Keratinocyte (primary cell): ENCODE measurements at regions not wholly inside any gene's neighbourhood (a gene's known extent, or its start where the extent isn't known, plus 50 kb on each side); places are given as distances from the start of the nearest gene placed in this dataset.

Experiments used
- DNase-seq: peaks from one replicate; pipeline ENCODE4 v3.0.0-alpha.2; 2011; ENCODE audit warnings: low read depth, missing footprints, low spot score
- FAIRE-seq: peaks from 2 replicates; lab custom pipeline; 2011; peaks lifted over from hg19 to GRCh38; lab: Jason Lieb, UNC
- H2AFZ ChIP-seq: 2 replicates; pipeline ENCODE4 v1.6.0; 2012; ENCODE audit warnings: low read length, control low read depth, inconsistent platforms; ENCODE audit not compliant: control insufficient read depth
- H3K27ac ChIP-seq: 2 replicates; pipeline ENCODE4 v1.5.1; 2011; ENCODE audit warnings: low read length; ENCODE audit not compliant: control insufficient read depth, insufficient read depth
- H3K27me3 ChIP-seq: 3 replicates; pipeline ENCODE4 v1.6.0; 2011; ENCODE audit warnings: low read length; ENCODE audit not compliant: control insufficient read depth, insufficient read depth; ENCODE audit errors: extremely low read depth
- H3K36me3 ChIP-seq, 2 experiments: 2 replicates in 1 of 2; 3 replicates in 1 of 2; pipeline ENCODE4 v1.5.1; 2011; ENCODE audit warnings: low read length in 2 of 2, mild to moderate bottlenecking in 1 of 2; ENCODE audit not compliant: control insufficient read depth in 2 of 2, insufficient read depth in 2 of 2; ENCODE audit errors: extremely low read depth in 1 of 2
- H3K4me1 ChIP-seq: 3 replicates; pipeline ENCODE4 v1.5.1; 2011; ENCODE audit warnings: low read length; ENCODE audit not compliant: control insufficient read depth, insufficient read depth; ENCODE audit errors: extremely low read depth
- H3K4me2 ChIP-seq: 3 replicates; pipeline ENCODE4 v1.6.0; 2011; ENCODE audit warnings: low read depth, low read length; ENCODE audit not compliant: control insufficient read depth, insufficient read depth; ENCODE audit errors: extremely low read depth
- H3K4me3 ChIP-seq, 3 experiments: fragments of 200-600 bp in 1 of 3; sonication (generic) in 1 of 3; 2 replicates in 2 of 3; 3 replicates in 1 of 3; pipeline ENCODE4 v1.5.1; 2011 to 2016; ENCODE audit warnings: low read length in 3 of 3, mild to moderate bottlenecking in 3 of 3, control low read depth in 2 of 3, inconsistent platforms in 1 of 3, low read depth in 1 of 3, mixed read lengths in 1 of 3, mixed run types in 1 of 3, moderate library complexity in 1 of 3; ENCODE audit not compliant: control insufficient read depth in 2 of 3, insufficient read depth in 2 of 3; ENCODE audit errors: extremely low read depth in 1 of 3
- H3K79me2 ChIP-seq: 2 replicates; pipeline ENCODE4 v1.6.0; 2012; ENCODE audit warnings: low read length; ENCODE audit not compliant: control insufficient read depth, insufficient read depth
- H3K9ac ChIP-seq: 3 replicates; pipeline ENCODE4 v1.6.0; 2011; ENCODE audit warnings: low read length; ENCODE audit not compliant: control insufficient read depth, insufficient read depth; ENCODE audit errors: extremely low read depth
- H3K9me1 ChIP-seq: 3 replicates; pipeline ENCODE4 v1.6.0; 2011; ENCODE audit warnings: low read length; ENCODE audit not compliant: control insufficient read depth, insufficient read depth; ENCODE audit errors: extremely low read depth
- H3K9me3 ChIP-seq: 2 replicates; pipeline ENCODE4 v1.5.1; 2012; ENCODE audit warnings: low read depth, low read length; ENCODE audit not compliant: control insufficient read depth
- H4K20me1 ChIP-seq: 3 replicates; pipeline ENCODE4 v1.6.0; 2011; ENCODE audit warnings: low read length; ENCODE audit not compliant: control insufficient read depth, insufficient read depth; ENCODE audit errors: extremely low read depth
- CTCF ChIP-seq, 3 experiments: IDR thresholded peaks in 1 of 3; conservative IDR thresholded peaks in 1 of 3; optimal IDR thresholded peaks in 1 of 3; 2 replicates in 2 of 3; 3 replicates in 1 of 3; pipeline versions ENCODE3 to v1.5.1; 2011; ENCODE audit warnings: low read length in 3 of 3, mild to moderate bottlenecking in 3 of 3, moderate library complexity in 2 of 3, control low read depth in 1 of 3, inconsistent platforms in 1 of 3; ENCODE audit not compliant: insufficient read depth in 2 of 3; ENCODE audit errors: extremely low read depth in 1 of 3
- EZH2 ChIP-seq: IDR thresholded peaks from one replicate; pipeline ENCODE4 v1.6.1; 2012; ENCODE audit warnings: inconsistent platforms, mild to moderate bottlenecking, low read length, moderate library complexity
- dilution Hi-C: fragments of 300-500 bp; cut with MboI; formaldehyde crosslinking; loops from one replicate; pipeline ENCODE4 v1.7.0; 2020; ENCODE audit warnings: low sequenced_read_pairs; ENCODE audit not compliant: extremely low pct_ligation_motif_present

DNA sequence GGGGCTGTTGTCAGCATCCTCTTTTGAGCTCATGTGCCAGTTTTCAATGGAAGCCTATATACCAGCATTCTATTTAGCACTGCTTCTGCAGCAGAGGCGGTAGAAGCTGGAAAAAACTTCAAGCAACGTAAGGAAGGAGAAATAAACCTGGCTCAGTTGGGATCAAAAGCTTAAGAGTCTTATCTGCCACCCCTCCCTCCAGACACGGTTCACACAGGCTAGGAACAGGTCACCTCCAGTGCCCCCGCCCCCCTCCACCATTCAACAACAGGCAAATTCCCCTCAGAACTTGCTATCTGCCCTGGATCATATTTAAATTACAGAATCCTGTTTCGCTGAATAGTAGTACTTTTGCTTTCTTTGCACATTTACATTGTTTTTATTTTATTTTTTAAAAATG lies 384.8 kb upstream of the PKDCC start:
- no peak overlapping the region for H3K27ac ChIP-seq
- DNase-seq, result no peak
- no peaks in the 10 kb centered on the region for H3K79me2 ChIP-seq
- H3K9me3 ChIP-seq, result no peaks in the 10 kb centered on the region
- dilution Hi-C loops, result no loop called here
- H3K4me1 ChIP-seq, result no peaks in the 10 kb centered on the region
- no peaks in the 10 kb centered on the region for H3K9me1 ChIP-seq
- H3K9ac ChIP-seq, result no peak overlapping the region
- FAIRE-seq, result no peak
- H2AFZ ChIP-seq, result no peak overlapping the region
- no peak overlapping the region for H3K4me3 ChIP-seq
- TF ChIP-seq EZH2, result no peak
- TF ChIP-seq CTCF (optimal IDR thresholded peaks at IDR 0.05 in 1 of 3, IDR thresholded peaks at IDR 0.05 in 1 of 3, conservative IDR thresholded peaks at IDR 0.05 in 1 of 3; ENCODE audit: extremely low read depth in 1 of 3, insufficient read depth in 2 of 3, low read length in 3 of 3), result no peak
- no peaks in the 10 kb centered on the region for H4K20me1 ChIP-seq
- H3K4me2 ChIP-seq, result no peak overlapping the region
- H3K27me3 ChIP-seq, result no peaks in the 10 kb centered on the region
- H3K36me3 ChIP-seq, result no peaks in the 10 kb centered on the region

DNA sequence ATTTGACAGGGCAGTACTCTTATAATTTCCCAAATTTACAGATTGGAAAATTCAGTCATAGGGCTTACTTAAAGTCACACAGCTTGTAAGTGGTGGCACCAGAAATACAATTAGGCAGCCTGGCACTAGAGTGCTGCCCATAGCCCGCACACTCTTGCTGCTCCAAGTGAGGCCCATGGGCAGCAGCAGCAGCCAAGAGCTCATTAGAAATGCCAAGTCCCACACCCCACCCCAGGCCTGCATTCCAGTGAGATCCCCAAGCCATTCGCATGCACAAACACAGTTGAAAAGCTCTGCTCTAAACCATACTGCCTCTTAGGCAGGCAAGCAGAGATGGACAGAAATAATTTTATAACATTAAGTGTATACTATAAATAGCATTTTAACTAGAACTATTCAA lies 379.3 kb upstream of the PKDCC start:
- Histone ChIP-seq H3K4me3 (no peak overlapping the region), H3K9me3 (no peaks in the 10 kb centered on the region), H3K9ac (no peak overlapping the region), H3K36me3 (no peaks in the 10 kb centered on the region), H3K4me1 (no peaks in the 10 kb centered on the region), H4K20me1 (no peaks in the 10 kb centered on the region), H3K9me1 (no peaks in the 10 kb centered on the region), H3K4me2 (no peak overlapping the region), H2AFZ (no peak overlapping the region), H3K79me2 (no peaks in the 10 kb centered on the region), H3K27me3 (no peaks in the 10 kb centered on the region), H3K27ac (no peak overlapping the region)
- FAIRE-seq, result no peak
- TF ChIP-seq CTCF (optimal IDR thresholded peaks at IDR 0.05 in 1 of 3, IDR thresholded peaks at IDR 0.05 in 1 of 3, conservative IDR thresholded peaks at IDR 0.05 in 1 of 3; ENCODE audit: extremely low read depth in 1 of 3, insufficient read depth in 2 of 3, low read length in 3 of 3) (no peak), EZH2 (no peak)
- dilution Hi-C loops, result no loop called here
- no peak for DNase-seq
